Breast epithelium (tissue), 4 donors: ENCODE measurements at regions not wholly inside any gene's neighbourhood (a gene's known extent, or its start where the extent isn't known, plus 50 kb on each side); places are given as distances from the start of the nearest gene placed in this dataset.

Source experiments
- DNase-seq, 2 donors: peaks; one replicate each; pipeline ENCODE4 v3.0.0-alpha.2; 2019; ENCODE audit warnings: low spot score in 2 of 2
- H3K27ac ChIP-seq, 2 donors: fragments of 200-600 bp; sonication (generic) in 1 of 2; one replicate each; pipeline ENCODE4 v1.5.1; 2016 to 2019; ENCODE audit warnings: mild to moderate bottlenecking in 1 of 2
- H3K27me3 ChIP-seq, 2 donors: fragments of 200-600 bp; sonication (generic) in 1 of 2; one replicate each; pipeline versions ENCODE4 v1.5.1 to v1.6.0; 2017 to 2019; ENCODE audit warnings: control low read depth in 1 of 2, mild to moderate bottlenecking in 1 of 2
- H3K36me3 ChIP-seq: fragments of 200-600 bp; one replicate; pipeline ENCODE4 v1.5.1; 2019
- H3K4me1 ChIP-seq, 2 donors: fragments of 200-600 bp; sonication (generic); one replicate each; pipeline ENCODE4 v1.5.1; 2016 to 2019; ENCODE audit warnings: control low read depth in 1 of 2
- H3K4me3 ChIP-seq, 3 donors: fragments of 200-600 bp; sonication (generic); 1 replicate in 2 of 3; 2 replicates in 1 of 3; pipeline ENCODE4 v1.5.1; 2016 to 2019; ENCODE audit warnings: mild to moderate bottlenecking in 3 of 3, moderate library complexity in 2 of 3
- H3K9me3 ChIP-seq, 2 donors: fragments of 200-600 bp; sonication (generic) in 1 of 2; one replicate each; pipeline ENCODE4 v1.5.1; 2016 to 2019; ENCODE audit warnings: control low read depth in 1 of 2
- CTCF ChIP-seq, 3 donors: fragments of 450-650 bp; IDR thresholded peaks; one replicate each; pipeline ENCODE4 v1.5.1; 2016 to 2017; ENCODE audit warnings: antibody characterized with exemption in 3 of 3, mild to moderate bottlenecking in 3 of 3, moderate library complexity in 3 of 3
- POLR2A ChIP-seq: fragments of 450-650 bp; IDR thresholded peaks from one replicate; pipeline ENCODE4 v1.6.1; 2016; ENCODE audit warnings: antibody characterized with exemption, mild to moderate bottlenecking, moderate library complexity
- POLR2AphosphoS5 ChIP-seq, 3 donors: sonication (generic); formaldehyde crosslinking; IDR thresholded peaks; one replicate each; pipeline ENCODE4 v1.6.1; 2017; ENCODE audit warnings: antibody characterized with exemption in 3 of 3
- intact Hi-C: fragments of 100-400 bp; cut with DNase I; formaldehyde crosslinking; loops from one replicate; pipeline ENCODE4 v1.15.1; 2023; ENCODE audit warnings: low total_unique reads

- intact Hi-C loops: no loop called here
- no peak overlapping the region for H3K27ac ChIP-seq
- H3K36me3 ChIP-seq: no peaks in the 10 kb centered on the region
- no peak for DNase-seq
- no peaks in the 10 kb centered on the region for H3K4me1 ChIP-seq
- no peaks in the 10 kb centered on the region for H3K27me3 ChIP-seq
- H3K4me3 ChIP-seq: no peak overlapping the region
- no peak for TF ChIP-seq POLR2A
- no peak for TF ChIP-seq POLR2AphosphoS5 (IDR thresholded peaks at IDR 0.05)
- no peak for TF ChIP-seq CTCF (IDR thresholded peaks at IDR 0.05)
- H3K9me3 ChIP-seq: no peaks in the 10 kb centered on the region
Observed at GRCh38 chr2:176445956-176446355, 176.7 kb downstream of the MTX2 start.

GRCh38 chr2:176446718-176447414 is 177.6 kb downstream of the MTX2 start:
- Histone ChIP-seq H3K27ac (no peak overlapping the region), H3K9me3 (no peaks in the 10 kb centered on the region), H3K4me1 (no peaks in the 10 kb centered on the region), H3K4me3 (no peak overlapping the region), H3K27me3 (no peaks in the 10 kb centered on the region), H3K36me3 (no peaks in the 10 kb centered on the region)
- DNase-seq: no peak
- no peak for TF ChIP-seq POLR2AphosphoS5 (IDR thresholded peaks at IDR 0.05)
- no peak for TF ChIP-seq CTCF (IDR thresholded peaks at IDR 0.05)
- TF ChIP-seq POLR2A: no peak
- intact Hi-C loops: no loop called here

GRCh38 chr2:176447616-176448015 is 178.4 kb downstream of the MTX2 start:
- H3K27ac ChIP-seq: no peak overlapping the region
- no peak overlapping the region for H3K4me3 ChIP-seq
- H3K9me3 ChIP-seq: no peaks in the 10 kb centered on the region
- no peaks in the 10 kb centered on the region for H3K4me1 ChIP-seq
- no peak for DNase-seq
- no peaks in the 10 kb centered on the region for H3K36me3 ChIP-seq
- TF ChIP-seq CTCF (IDR thresholded peaks at IDR 0.05) (no peak), POLR2AphosphoS5 (IDR thresholded peaks at IDR 0.05) (no peak), POLR2A (no peak)
- intact Hi-C loops: no loop called here
- no peaks in the 10 kb centered on the region for H3K27me3 ChIP-seq

- Histone ChIP-seq H3K27me3 (no peaks in the 10 kb centered on the region), H3K4me1 (no peaks in the 10 kb centered on the region), H3K36me3 (no peaks in the 10 kb centered on the region), H3K4me3 (no peak overlapping the region), H3K27ac (no peak overlapping the region), H3K9me3 (no peaks in the 10 kb centered on the region)
- no peak for DNase-seq
- intact Hi-C loops: loop anchor here (10.0 kb wide), 1 partner anchor 285 kb away; no protein-coding TSS in a partner anchor
- TF ChIP-seq POLR2A (no peak), POLR2AphosphoS5 (IDR thresholded peaks at IDR 0.05) (no peak), CTCF (IDR thresholded peaks at IDR 0.05) (no peak)
Observed at GRCh38 chr2:176449852-176450251, 180.6 kb downstream of the MTX2 start.

- Histone ChIP-seq H3K27ac (no peak overlapping the region), H3K27me3 (no peaks in the 10 kb centered on the region), H3K9me3 (no peaks in the 10 kb centered on the region), H3K36me3 (no peaks in the 10 kb centered on the region), H3K4me3 (no peak overlapping the region), H3K4me1 (no peaks in the 10 kb centered on the region)
- TF ChIP-seq CTCF (IDR thresholded peaks at IDR 0.05) (no peak), POLR2A (no peak), POLR2AphosphoS5 (IDR thresholded peaks at IDR 0.05) (no peak)
- DNase-seq: no peak
- intact Hi-C loops: loop anchor here (10.0 kb wide), 1 partner anchor 289 kb away; no protein-coding TSS in a partner anchor
Observed at GRCh38 chr2:176453784-176454183, 184.5 kb downstream of the MTX2 start.
